HEK293T (cell line): ENCODE measurements at regions not wholly inside any gene's neighbourhood (a gene's known extent, or its start where the extent isn't known, plus 50 kb on each side); places are given as distances from the start of the nearest gene placed in this dataset.

ENCODE experiments used
- CTCF ChIA-PET: fragments of 350-600 bp; formaldehyde crosslinking; extraction: SDS; loops from one replicate; lab custom pipeline; 2021; ENCODE audit warnings: antibody characterized with exemption, inconsistent platforms; lab: Yijun Ruan, JAX
- POLR2A ChIA-PET: fragments of 350-600 bp; formaldehyde crosslinking; extraction: SDS; loops from one replicate; lab custom pipeline; 2020; ENCODE audit warnings: antibody characterized with exemption, inconsistent platforms; lab: Yijun Ruan, JAX
- DNase-seq: peaks from one replicate; pipeline ENCODE4 v3.0.0; 2012; ENCODE audit warnings: mixed read lengths; ENCODE audit errors: extremely low spot score
- ARNT ChIP-seq: fragments of 450-650 bp; IDR thresholded peaks from 2 replicates; pipeline ENCODE4 v1.6.1; 2017; ENCODE audit warnings: mild to moderate bottlenecking
- BHLHE40 ChIP-seq: fragments of 450-650 bp; IDR thresholded peaks from 2 replicates; pipeline ENCODE4 v1.6.1; 2016; ENCODE audit warnings: mild to moderate bottlenecking, moderate library complexity, borderline replicate concordance
- CTBP1 ChIP-seq: fragments of 450-650 bp; IDR thresholded peaks from 2 replicates; pipeline ENCODE4 v1.6.1; 2016; ENCODE audit warnings: borderline replicate concordance
- ELF4 ChIP-seq: fragments of 450-650 bp; IDR thresholded peaks from 2 replicates; pipeline ENCODE4 v1.6.1; 2017; ENCODE audit warnings: antibody characterized with exemption
- FOXA1 ChIP-seq: fragments of 450-650 bp; IDR thresholded peaks from 2 replicates; pipeline ENCODE4 v1.6.1; 2016; ENCODE audit warnings: mild to moderate bottlenecking
- FOXK2 ChIP-seq: fragments of 450-650 bp; IDR thresholded peaks from 2 replicates; pipeline ENCODE4 v1.6.1; 2016; ENCODE audit warnings: mild to moderate bottlenecking
- FOXM1 ChIP-seq: fragments of 450-650 bp; IDR thresholded peaks from 2 replicates; pipeline ENCODE4 v1.6.1; 2017; ENCODE audit warnings: mild to moderate bottlenecking, borderline replicate concordance
- HDGF ChIP-seq: fragments of 450-650 bp; IDR thresholded peaks from 2 replicates; pipeline ENCODE4 v1.6.1; 2017; ENCODE audit warnings: antibody characterized with exemption, borderline replicate concordance
- L3MBTL2 ChIP-seq: fragments of 450-650 bp; conservative IDR thresholded peaks from 2 replicates; pipeline ENCODE4 v1.6.1; 2016; ENCODE audit warnings: mild to moderate bottlenecking
- LEF1 ChIP-seq: fragments of 450-650 bp; IDR thresholded peaks from 2 replicates; pipeline ENCODE4 v1.6.1; 2017; ENCODE audit warnings: mild to moderate bottlenecking, borderline replicate concordance
- NFRKB ChIP-seq: fragments of 450-650 bp; IDR thresholded peaks from 2 replicates; pipeline ENCODE4 v1.6.1; 2016; ENCODE audit warnings: mild to moderate bottlenecking, moderate library complexity
- SP1 ChIP-seq: fragments of 450-650 bp; IDR thresholded peaks from 2 replicates; pipeline ENCODE4 v1.6.1; 2017
- SUZ12 ChIP-seq: fragments of 450-650 bp; IDR thresholded peaks from 2 replicates; pipeline ENCODE4 v1.6.1; 2016; ENCODE audit warnings: mild to moderate bottlenecking
- TARDBP ChIP-seq: fragments of 450-650 bp; IDR thresholded peaks from 2 replicates; pipeline ENCODE4 v1.6.1; 2016
- ZNF384 ChIP-seq: fragments of 450-650 bp; IDR thresholded peaks from 2 replicates; pipeline ENCODE4 v1.6.1; 2016
- TF ChIP-seq, protein P1 (sequence below): fragments of 450-650 bp; IDR thresholded peaks from 2 replicates; pipeline ENCODE4 v1.6.1; 2016

DNA sequence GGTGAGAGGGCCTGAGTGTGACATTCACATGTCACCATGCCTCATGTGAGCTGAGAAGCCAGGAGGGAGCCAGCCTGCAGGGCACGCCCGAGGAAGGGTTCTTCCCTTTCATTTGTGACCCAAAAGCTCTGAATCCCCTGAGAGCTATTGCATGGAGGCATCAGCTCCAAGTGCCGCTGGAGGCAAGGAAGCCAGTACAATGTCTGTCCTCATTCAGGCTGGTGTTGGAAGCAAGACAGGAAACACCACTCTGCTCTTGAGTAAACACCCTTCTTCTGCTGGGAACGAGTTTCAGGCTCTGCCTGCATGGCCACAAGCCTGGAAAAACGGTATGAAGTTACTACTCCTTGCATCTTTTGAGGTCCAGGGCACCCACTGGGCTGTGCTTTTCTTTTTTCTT, 83.8 kb upstream of the LARGE1 start:
- POLR2A ChIA-PET: no interaction called here
- no peak for TF ChIP-seq HDGF
- TF ChIP-seq ARNT: no peak
- TF ChIP-seq ZNF384: no peak
- TF ChIP-seq LEF1: no peak
- TF ChIP-seq ELF4: no peak
- TF ChIP-seq SP1: no peak
- TF ChIP-seq FOXA1: no peak
- no peak for TF ChIP-seq CTBP1
- TF ChIP-seq FOXM1: no peak
- TF ChIP-seq TARDBP: no peak
- TF ChIP-seq NFRKB: no peak
- TF ChIP-seq BHLHE40: no peak
- TF ChIP-seq, protein P1, sequence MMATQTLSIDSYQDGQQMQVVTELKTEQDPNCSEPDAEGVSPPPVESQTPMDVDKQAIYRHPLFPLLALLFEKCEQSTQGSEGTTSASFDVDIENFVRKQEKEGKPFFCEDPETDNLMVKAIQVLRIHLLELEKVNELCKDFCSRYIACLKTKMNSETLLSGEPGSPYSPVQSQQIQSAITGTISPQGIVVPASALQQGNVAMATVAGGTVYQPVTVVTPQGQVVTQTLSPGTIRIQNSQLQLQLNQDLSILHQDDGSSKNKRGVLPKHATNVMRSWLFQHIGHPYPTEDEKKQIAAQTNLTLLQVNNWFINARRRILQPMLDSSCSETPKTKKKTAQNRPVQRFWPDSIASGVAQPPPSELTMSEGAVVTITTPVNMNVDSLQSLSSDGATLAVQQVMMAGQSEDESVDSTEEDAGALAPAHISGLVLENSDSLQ: no peak
- TF ChIP-seq SUZ12: no peak
- no peak for TF ChIP-seq FOXK2
- no peak for TF ChIP-seq L3MBTL2
- CTCF ChIA-PET: no interaction called here
- DNase-seq: no peak

DNA sequence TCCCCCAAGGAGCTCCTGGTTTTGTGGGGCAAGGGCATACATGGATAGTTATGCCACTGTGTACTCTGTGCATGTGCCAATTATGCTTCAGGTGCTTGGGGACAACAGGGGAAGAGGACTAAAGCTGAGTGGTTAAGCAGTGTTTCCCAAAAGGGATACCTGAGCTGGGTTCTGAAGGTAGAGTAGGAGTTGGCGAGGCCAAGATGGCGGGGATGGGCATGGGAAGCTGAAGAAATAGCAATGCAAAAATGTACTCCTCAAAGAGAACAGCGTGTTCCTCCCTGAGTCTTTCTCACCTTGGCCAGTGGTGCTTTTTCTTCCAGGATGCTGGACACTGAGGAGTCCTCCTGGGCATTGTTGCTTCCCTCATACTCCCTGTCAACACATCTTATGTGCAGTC, 90.0 kb upstream of the LARGE1 start:
- POLR2A ChIA-PET: no interaction called here
- DNase-seq: no peak
- TF ChIP-seq HDGF (no peak), LEF1 (no peak)
- TF ChIP-seq, protein P1: no peak
- CTCF ChIA-PET: interaction anchor here (0.7 kb wide), 2 partner anchors 10 to 61 kb away, joined by 3 to 4 read pairs; no protein-coding TSS in a partner anchor

DNA sequence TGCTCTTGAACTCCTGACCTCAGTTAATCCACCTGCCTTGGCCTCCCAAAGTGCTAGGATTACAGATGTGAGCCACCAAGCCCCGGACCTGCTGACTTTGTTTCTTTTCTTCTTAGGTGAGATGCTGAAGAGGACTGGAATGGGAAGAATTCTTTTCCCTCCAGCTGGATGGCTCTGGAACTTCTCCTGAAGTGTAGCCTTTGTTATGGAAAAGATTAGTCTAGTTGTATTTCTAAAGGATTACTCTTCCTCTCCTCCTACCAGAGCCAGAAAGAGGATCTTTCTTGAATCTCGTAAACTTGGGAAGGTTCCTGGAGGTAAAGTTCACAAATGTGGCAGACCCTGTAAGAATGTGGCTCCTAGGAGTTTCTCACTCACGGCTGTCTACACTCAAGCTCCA, 95.4 kb upstream of the LARGE1 start:
- POLR2A ChIA-PET: no interaction called here
- CTCF ChIA-PET: no interaction called here
- DNase-seq: no peak
- no peak for TF ChIP-seq CTBP1
- TF ChIP-seq SUZ12: no peak
- no peak for TF ChIP-seq SP1
- no peak for TF ChIP-seq ELF4
- no peak for TF ChIP-seq TARDBP
- TF ChIP-seq, protein P1: no peak
- no peak for TF ChIP-seq FOXA1
- no peak for TF ChIP-seq FOXK2
- TF ChIP-seq HDGF: no peak
- TF ChIP-seq ZNF384: no peak
- no peak for TF ChIP-seq BHLHE40
- TF ChIP-seq LEF1: no peak
- no peak for TF ChIP-seq FOXM1
- no peak for TF ChIP-seq NFRKB
- no peak for TF ChIP-seq L3MBTL2
- no peak for TF ChIP-seq ARNT

DNA sequence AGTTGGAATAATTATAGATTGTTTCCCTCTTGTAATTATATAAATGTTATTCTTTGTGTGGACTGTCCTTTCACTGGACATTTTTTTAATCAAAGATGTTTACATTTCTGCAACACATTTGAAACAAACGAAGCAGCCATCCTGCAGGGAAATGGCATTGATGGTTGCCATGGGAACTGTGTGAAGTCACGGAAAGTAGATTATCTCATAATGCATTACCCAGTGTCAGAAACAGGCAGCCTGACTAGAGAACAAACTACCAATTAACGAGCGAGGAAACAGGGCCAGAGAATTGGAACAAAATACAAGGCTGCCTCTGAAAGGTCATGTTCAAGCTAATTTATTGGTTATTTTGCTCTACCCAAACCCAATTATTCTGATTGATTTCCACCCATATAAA, 96.9 kb upstream of the LARGE1 start:
- CTCF ChIA-PET: no interaction called here
- TF ChIP-seq ELF4 (no peak), HDGF (no peak), FOXM1 (no peak), ARNT (no peak), SUZ12 (no peak), LEF1 (no peak), BHLHE40 (no peak), CTBP1 (no peak), TARDBP (no peak), NFRKB (no peak)
- no peak for DNase-seq
- POLR2A ChIA-PET: no interaction called here

DNA sequence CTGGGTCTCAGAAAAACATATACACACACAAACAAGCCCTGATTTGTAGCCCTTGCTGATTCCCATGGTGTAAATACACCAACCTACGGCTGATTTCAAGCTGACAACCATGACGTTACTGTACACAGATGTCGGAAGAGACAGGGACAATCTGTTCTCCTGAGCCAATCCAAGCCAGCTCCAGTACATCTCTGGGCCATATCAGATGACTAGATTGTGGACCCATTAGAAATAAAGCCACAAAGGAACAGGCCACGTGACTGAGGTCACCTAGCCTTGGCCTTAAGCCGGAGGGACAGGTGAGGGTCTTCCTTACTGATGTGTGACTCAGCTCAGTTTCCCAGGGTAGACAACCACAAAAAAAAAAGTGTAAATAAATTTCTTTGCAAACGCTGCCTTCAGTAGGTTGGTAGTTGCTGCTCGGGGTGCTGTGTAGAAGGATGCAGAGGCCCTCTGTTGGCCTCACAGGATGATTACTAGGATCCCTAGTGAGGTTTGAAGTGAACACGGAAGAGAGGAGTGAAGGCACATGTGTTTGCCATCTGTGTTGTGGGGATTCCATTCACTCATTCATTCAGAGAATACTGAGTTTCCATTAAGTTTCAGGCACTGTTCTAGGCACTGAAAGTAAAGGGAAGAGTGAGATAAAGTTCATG, 99.0 kb upstream of the LARGE1 start:
- TF ChIP-seq SUZ12 (no peak), ELF4 (no peak)
- ChIA-PET POLR2A (no interaction called here), CTCF (no interaction called here)
- no peak for DNase-seq

DNA sequence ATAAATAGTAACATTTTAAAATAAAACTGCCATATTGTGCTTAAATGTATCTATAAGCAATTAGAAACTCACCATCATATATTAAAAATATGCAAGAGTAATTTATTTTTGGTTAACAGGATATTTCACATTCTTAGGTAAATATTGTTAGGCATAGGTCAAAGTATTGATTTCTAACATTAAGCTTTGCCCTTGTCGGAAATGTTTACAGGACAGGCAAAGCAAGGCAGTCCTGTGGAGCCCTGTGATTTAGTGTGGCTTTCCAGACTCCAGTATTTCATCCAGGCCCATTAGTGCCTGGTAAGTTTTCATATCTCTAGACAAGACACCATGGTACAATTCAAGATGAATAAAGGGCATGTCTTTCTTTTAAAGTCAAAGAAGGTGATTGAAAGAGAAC, 114.9 kb upstream of the LARGE1 start:
- no peak for DNase-seq
- CTCF ChIA-PET: no interaction called here
- TF ChIP-seq CTBP1: no peak
- TF ChIP-seq FOXK2: no peak
- TF ChIP-seq LEF1: no peak
- no peak for TF ChIP-seq FOXA1
- TF ChIP-seq BHLHE40: no peak
- no peak for TF ChIP-seq SP1
- no peak for TF ChIP-seq NFRKB
- TF ChIP-seq SUZ12: no peak
- no peak for TF ChIP-seq ELF4
- no peak for TF ChIP-seq L3MBTL2
- TF ChIP-seq FOXM1: no peak
- TF ChIP-seq ARNT: no peak
- TF ChIP-seq ZNF384: no peak
- TF ChIP-seq, protein P1: no peak
- no peak for TF ChIP-seq HDGF
- no peak for TF ChIP-seq TARDBP
- POLR2A ChIA-PET: no interaction called here
